ENCODE measurements at regions not wholly inside any gene's neighbourhood (a gene's known extent, or its start where the extent isn't known, plus 50 kb on each side); places are given as distances from the start of the nearest gene placed in this dataset.

DNA sequence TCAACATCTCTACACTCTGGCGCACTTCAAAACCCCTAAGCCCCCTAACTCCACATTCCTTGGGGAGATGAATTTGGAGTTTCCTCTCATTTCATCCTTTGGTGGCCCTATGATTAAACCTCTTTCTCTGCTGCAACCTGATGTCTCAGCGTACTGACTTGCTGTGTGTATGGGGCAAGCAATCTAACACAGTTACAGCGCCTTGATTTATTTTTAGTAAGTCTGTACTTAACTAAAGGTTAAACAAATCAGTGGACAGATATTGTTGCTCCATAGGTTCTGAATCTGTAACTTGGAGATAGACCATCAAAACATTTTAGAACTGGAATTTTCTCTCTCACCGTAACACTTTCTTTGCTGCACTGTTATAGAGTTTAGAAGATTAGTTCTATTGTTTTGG, 452.8 kb downstream of the IRX1 start:
- H2AFZ ChIP-seq, result peak overlapping the region; percentile 50; the same call in 1 of the 2 replicates

More for the DNA sequence above, 452.8 kb downstream of the IRX1 start:
- Histone ChIP-seq H3K79me2 (replicated peaks; ENCODE audit: insufficient read depth) (no peaks in the 10 kb centered on the region), H4K20me1 (replicated peaks; ENCODE audit: insufficient read depth) (no peaks in the 10 kb centered on the region), H3K4me1 (ENCODE audit: insufficient read depth) (peaks cover 7% of the 10 kb centered on the region; the same call in 1 of the 2 replicates), H3K27ac (ENCODE audit: low read depth) (no peak overlapping the region), H3K36me3 (ENCODE audit: insufficient read depth) (no peaks in the 10 kb centered on the region), H3K4me3 (no peak overlapping the region), H3K9me2 (ENCODE audit: insufficient read depth) (peaks cover 10% of the 10 kb centered on the region; the same call in 1 of the 2 replicates), H3K27me3 (ENCODE audit: insufficient read depth) (no peaks in the 10 kb centered on the region), H3F3A (replicated peaks; ENCODE audit: low read depth) (no peaks in the 10 kb centered on the region), H3K4me2 (no peak overlapping the region)
- H3K4me3 Mint-ChIP-seq, result no peak overlapping the region
- H3K4me1 Mint-ChIP-seq, result peaks cover 8% of the 10 kb centered on the region
- ATAC-seq (no peak), DNase-seq (ENCODE audit: low spot score) (no peak)
- H3K36me3 Mint-ChIP-seq (ENCODE audit: low read depth), result no peaks in the 10 kb centered on the region
- TF ChIP-seq CREB1 (CRISPR knock-in tag; IDR thresholded peaks at IDR 0.05; ENCODE audit: low read depth) (no peak), ZNF462 (CRISPR knock-in tag; IDR thresholded peaks at IDR 0.05) (no peak), EZH2phosphoT487 (IDR thresholded peaks at IDR 0.05; ENCODE audit: unreplicated experiment) (no peak), ZNF114 (CRISPR knock-in tag; IDR thresholded peaks at IDR 0.05) (no peak), NANOG (IDR thresholded peaks at IDR 0.05; ENCODE audit: borderline replicate concordance) (no peak), STAT1 (IDR thresholded peaks at IDR 0.05; ENCODE audit: unreplicated experiment) (no peak)
- TF ChIP-seq, protein P1, sequence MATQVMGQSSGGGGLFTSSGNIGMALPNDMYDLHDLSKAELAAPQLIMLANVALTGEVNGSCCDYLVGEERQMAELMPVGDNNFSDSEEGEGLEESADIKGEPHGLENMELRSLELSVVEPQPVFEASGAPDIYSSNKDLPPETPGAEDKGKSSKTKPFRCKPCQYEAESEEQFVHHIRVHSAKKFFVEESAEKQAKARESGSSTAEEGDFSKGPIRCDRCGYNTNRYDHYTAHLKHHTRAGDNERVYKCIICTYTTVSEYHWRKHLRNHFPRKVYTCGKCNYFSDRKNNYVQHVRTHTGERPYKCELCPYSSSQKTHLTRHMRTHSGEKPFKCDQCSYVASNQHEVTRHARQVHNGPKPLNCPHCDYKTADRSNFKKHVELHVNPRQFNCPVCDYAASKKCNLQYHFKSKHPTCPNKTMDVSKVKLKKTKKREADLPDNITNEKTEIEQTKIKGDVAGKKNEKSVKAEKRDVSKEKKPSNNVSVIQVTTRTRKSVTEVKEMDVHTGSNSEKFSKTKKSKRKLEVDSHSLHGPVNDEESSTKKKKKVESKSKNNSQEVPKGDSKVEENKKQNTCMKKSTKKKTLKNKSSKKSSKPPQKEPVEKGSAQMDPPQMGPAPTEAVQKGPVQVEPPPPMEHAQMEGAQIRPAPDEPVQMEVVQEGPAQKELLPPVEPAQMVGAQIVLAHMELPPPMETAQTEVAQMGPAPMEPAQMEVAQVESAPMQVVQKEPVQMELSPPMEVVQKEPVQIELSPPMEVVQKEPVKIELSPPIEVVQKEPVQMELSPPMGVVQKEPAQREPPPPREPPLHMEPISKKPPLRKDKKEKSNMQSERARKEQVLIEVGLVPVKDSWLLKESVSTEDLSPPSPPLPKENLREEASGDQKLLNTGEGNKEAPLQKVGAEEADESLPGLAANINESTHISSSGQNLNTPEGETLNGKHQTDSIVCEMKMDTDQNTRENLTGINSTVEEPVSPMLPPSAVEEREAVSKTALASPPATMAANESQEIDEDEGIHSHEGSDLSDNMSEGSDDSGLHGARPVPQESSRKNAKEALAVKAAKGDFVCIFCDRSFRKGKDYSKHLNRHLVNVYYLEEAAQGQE (IDR thresholded peaks at IDR 0.05; ENCODE audit: unreplicated experiment), result no peak
- TF ChIP-seq, protein P2, sequence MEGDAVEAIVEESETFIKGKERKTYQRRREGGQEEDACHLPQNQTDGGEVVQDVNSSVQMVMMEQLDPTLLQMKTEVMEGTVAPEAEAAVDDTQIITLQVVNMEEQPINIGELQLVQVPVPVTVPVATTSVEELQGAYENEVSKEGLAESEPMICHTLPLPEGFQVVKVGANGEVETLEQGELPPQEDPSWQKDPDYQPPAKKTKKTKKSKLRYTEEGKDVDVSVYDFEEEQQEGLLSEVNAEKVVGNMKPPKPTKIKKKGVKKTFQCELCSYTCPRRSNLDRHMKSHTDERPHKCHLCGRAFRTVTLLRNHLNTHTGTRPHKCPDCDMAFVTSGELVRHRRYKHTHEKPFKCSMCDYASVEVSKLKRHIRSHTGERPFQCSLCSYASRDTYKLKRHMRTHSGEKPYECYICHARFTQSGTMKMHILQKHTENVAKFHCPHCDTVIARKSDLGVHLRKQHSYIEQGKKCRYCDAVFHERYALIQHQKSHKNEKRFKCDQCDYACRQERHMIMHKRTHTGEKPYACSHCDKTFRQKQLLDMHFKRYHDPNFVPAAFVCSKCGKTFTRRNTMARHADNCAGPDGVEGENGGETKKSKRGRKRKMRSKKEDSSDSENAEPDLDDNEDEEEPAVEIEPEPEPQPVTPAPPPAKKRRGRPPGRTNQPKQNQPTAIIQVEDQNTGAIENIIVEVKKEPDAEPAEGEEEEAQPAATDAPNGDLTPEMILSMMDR (conservative IDR thresholded peaks at IDR 0.05; ENCODE audit: low read depth in 2 of 2), result no peak
- no peaks in the 10 kb centered on the region for H3K9me3 Mint-ChIP-seq
- no peak overlapping the region for H3K27ac Mint-ChIP-seq
- H3K27me3 Mint-ChIP-seq (ENCODE audit: insufficient read depth, low read depth, poor library complexity), result no peaks in the 10 kb centered on the region

Data from GM23338 (cell line).